ELF-1 (cell line): ENCODE measurements at regions not wholly inside any gene's neighbourhood (a gene's known extent, or its start where the extent isn't known, plus 50 kb on each side); places are given as distances from the start of the nearest gene placed in this dataset.

Experiments used
- DNase-seq: peaks from one replicate; pipeline ENCODE4 v3.0.0-alpha.2; 2016; ENCODE audit warnings: low read depth, low spot score

DNA sequence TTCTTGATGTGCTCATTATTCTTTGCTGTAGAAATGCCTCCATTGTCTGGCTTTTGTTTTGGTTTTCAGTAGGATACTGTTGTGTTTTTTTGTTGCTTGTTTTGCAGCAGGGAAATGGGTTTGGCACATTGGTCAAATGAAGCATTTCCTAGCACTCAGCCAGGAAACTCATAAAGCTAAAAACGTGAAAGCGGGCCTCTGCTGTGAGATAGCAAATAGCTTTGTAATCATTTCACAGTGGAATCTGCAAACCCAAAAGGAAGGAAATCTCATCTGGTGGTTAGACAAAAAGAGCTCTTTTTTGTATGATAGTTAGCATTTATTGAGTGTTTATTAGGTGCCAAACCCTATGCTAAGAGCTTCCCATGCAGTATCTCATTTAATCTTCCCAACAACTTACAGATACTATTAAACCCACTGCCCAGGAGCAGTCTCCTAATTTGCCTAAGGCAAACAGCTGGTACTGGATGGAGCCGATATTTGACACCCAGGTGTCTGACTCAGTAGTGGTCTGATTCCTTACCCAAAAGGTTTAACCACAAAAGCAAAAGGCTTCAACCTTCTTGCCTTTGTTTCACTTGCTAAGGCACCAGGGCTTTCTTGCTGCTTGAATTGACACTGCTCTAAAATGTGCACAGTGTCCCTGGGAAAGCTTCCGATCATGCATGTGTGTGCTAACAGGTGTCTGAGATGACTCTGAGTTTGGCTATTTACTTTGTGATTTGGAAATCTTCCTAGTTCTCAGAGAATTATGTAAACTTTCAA lies 527.9 kb upstream of the MDFIC2 start:
- DNase-seq: peak; percentile 39

GRCh38 chr3:70833239-70833960 lies 521.0 kb upstream of the MDFIC2 start:
- DNase-seq: no peak

GRCh38 chr3:70832834-70833205 lies 520.4 kb upstream of the MDFIC2 start:
- DNase-seq: no peak

- no peak for DNase-seq
Measured at GRCh38 chr3:70832089-70832833, 519.8 kb upstream of the MDFIC2 start.

DNA sequence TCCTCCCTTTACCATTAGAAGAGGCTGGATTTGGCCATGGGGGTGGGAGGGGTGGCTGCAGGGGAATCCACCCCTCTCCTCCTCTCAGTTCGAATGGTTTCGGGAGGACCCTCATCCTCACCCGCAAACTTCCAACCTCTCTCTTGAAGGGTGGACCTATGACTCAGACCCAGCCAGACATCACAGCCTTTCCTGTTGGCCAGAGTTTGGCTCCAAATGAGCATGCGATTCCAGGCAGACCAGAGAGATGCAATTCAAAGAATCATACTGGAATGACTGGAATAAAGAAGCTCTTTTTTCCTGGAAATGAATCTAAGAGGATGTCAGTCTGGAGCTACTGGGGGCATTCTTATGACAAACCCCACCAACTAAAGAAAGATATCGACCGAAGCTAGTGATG lies 516.7 kb upstream of the MDFIC2 start:
- no peak for DNase-seq

GRCh38 chr3:70824773-70825172 lies 512.3 kb upstream of the MDFIC2 start:
- no peak for DNase-seq

DNA sequence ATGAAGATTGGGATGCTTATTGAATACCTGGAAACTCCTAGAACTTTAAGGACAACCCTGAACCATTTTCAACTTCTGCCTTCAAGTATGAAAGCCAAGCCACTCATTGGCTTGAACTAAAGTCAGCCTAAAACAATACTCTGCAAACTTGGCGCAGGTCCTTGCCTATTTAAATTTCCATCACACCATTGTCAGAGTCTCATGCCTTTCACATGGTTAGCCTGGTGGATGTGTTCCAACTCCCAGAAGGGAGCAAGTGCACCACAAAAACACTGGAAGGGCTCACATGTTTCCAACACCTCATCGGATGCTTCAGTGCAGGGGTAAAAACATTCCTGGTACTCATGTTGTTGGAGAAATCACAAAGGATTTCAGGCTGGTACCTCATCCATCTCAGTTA lies 511.6 kb upstream of the MDFIC2 start:
- DNase-seq: no peak

DNA sequence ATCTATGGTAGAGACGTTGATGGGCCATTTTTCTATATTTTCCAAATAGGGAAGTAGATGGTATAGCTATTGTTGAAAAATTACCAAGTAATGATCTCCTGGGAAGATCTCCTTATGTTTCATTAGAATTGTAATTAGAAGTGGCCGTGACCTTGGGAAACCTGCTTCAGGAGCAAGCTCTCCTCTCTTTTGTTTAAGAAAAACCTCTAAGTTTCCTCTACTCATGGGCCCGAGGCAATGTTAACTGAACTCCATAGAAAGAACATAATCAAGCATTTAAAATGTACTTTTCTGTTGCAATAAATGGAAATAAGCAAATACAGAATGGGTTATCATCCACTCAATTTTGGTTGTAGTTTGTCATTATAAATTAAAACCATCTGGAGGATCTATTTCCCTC lies 511.2 kb upstream of the MDFIC2 start:
- no peak for DNase-seq

DNA sequence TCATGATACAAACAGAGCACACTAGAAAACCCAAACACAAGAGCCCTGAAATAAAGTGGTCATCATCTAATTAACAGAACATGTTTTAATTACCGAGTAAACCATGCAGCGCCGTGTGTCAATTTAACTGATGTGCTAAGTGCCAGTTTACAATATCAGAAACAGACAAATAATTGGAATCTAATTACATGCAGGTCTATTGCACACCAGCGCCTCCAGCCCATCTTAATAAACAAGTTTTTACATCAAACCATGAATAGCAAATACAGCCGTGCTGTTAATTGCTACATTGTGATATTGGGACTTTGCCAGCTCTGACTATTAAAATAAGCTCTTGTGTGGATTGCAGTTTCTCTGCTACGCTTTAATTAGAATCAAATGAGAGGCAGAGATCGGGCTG lies 510.2 kb upstream of the MDFIC2 start:
- no peak for DNase-seq

- DNase-seq: no peak
Measured at GRCh38 chr3:70821602-70822001, 509.2 kb upstream of the MDFIC2 start.

GRCh38 chr3:70820397-70820796 lies 508.0 kb upstream of the MDFIC2 start:
- DNase-seq: no peak

DNA sequence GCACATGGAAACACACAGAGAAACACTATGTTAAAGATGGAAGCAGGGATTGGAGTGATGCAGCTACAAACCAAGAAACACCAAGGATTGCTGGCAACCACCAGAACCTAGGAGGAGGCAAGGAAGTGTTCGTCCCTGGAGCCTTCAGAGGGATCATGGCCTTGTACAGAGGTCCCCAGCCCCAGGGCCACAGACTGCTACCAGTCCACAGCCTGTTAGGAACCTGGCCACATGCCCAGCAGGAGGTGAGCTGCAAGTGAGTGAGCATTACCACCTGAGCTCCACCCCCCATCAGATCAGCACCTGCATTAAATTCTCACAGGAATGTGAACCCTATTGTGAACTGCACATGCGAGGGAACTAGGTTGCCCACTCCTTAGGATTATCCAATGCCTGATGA lies 505.7 kb upstream of the MDFIC2 start:
- no peak for DNase-seq

DNA sequence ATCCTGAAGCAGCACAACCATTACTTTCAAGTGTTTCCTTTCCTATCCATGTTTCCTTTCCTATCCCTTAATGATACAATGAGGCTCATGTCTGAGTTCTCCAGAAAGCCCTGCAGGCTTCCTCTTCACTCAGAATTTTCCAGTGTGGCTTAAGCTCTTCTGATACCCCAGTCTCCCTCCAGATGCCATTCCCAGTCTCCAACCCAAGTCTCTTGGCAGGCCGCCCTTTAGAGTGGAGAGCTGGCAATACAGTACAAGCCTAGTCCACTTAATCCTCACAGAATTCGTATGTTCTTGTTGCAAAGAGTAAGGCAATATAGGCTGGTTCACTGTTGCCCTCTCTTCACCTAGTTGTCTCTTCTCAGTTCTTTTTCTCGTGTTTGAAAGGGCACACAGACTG lies 503.9 kb upstream of the MDFIC2 start:
- no peak for DNase-seq

DNA sequence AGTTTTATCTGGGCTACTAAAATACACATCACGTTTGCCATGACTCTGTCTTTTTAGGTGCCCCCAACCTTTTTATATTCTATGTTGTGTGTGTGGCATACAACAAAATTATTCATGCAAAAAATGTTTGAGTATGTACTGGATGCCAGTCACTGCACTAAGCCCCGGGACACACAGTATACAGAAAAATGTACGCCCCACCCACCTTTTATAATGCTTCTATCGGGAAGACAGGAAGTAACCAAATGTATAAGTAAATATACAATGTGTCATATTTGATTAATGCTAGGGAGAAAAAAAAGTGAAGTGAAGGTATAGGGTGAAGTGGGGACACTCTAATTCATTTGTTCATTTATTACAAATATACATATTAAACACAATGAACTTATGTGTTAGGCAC lies 503.4 kb upstream of the MDFIC2 start:
- no peak for DNase-seq

DNA sequence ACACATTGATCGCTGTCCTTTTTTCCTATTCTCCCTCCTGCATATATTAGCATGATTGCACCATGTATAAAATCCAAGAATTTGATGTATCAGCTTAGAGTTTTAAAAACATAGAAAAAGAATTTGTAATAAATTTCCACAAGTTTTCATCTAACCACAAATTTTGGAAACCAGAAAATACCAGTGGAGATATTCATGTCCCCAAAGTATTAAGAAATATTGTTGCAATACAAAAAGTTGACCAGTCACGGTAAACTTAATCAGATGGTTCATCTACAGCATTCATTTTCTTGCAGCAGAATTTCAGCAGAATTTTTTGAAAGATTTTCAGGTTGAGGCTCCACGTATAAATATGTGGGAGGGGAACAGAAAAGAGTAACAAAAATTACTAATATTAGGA lies 500.9 kb upstream of the MDFIC2 start:
- no peak for DNase-seq

GRCh38 chr3:70811880-70812279 lies 499.4 kb upstream of the MDFIC2 start:
- no peak for DNase-seq

GRCh38 chr3:70808881-70809280 lies 496.4 kb upstream of the MDFIC2 start:
- no peak for DNase-seq

GRCh38 chr3:70806556-70806955 lies 494.1 kb upstream of the MDFIC2 start:
- no peak for DNase-seq

GRCh38 chr3:70806021-70806420 lies 493.6 kb upstream of the MDFIC2 start:
- DNase-seq: no peak

- no peak for DNase-seq
Measured at GRCh38 chr3:70805061-70805889, 492.8 kb upstream of the MDFIC2 start.

- DNase-seq: no peak
Measured at GRCh38 chr3:70803891-70804290, 491.5 kb upstream of the MDFIC2 start.

DNA sequence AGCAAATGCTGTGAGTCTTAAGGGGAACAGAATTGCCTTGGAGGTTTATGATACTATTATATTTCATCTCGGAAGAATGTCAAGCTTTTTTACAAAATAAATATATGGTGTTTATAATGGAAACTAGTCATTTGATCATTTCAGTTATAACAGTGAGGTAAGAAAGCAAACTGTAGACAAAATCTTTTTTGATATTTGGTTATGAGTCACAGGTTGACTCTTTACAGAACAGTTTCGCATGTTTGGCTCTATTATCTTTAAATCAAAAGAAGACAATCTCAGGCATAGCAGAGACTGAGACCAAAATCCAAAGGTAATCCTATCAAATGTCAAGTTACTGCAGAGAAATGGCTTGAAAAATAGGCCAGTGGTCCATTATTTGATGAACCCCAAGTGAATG lies 490.9 kb upstream of the MDFIC2 start:
- DNase-seq: no peak
